Activated naive CD8-positive, alpha-beta T cell treated with anti-CD3 and anti-CD28 coated beads, Interleukin-2, amount 50 U/mL, for 24 hours (primary cell): ENCODE measurements at regions not wholly inside any gene's neighbourhood (a gene's known extent, or its start where the extent isn't known, plus 50 kb on each side); places are given as distances from the start of the nearest gene placed in this dataset.

Source experiments
- ATAC-seq: fragments of 150-1000 bp; cut with Tn5 transposase; one replicate; pipeline ENCODE4 v1.10.0; 2021
- DNase-seq: peaks from one replicate; pipeline ENCODE4 v3.0.0; 2021
- H3K27ac Mint-ChIP-seq: one replicate; pipeline ENCODE4 v1.8.0; 2021; ENCODE audit warnings: mild to moderate bottlenecking, mixed read lengths
- H3K27me3 Mint-ChIP-seq: one replicate; pipeline ENCODE4 v1.8.0; 2021; ENCODE audit warnings: mixed read lengths
- H3K36me3 Mint-ChIP-seq: one replicate; pipeline ENCODE4 v1.8.0; 2021; ENCODE audit warnings: low read depth, mixed read lengths
- H3K4me1 Mint-ChIP-seq: one replicate; pipeline ENCODE4 v1.8.0; 2021; ENCODE audit warnings: mixed read lengths
- H3K4me3 Mint-ChIP-seq: one replicate; pipeline ENCODE4 v1.8.0; 2021; ENCODE audit warnings: mild to moderate bottlenecking, moderate library complexity, mixed read lengths
- H3K9me3 Mint-ChIP-seq: one replicate; pipeline ENCODE4 v1.8.0; 2021; ENCODE audit warnings: mixed read lengths

- Mint-ChIP-seq H3K4me1 (no peaks in the 10 kb centered on the region), H3K27me3 (no peaks in the 10 kb centered on the region), H3K4me3 (no peak overlapping the region), H3K9me3 (peaks cover 10% of the 10 kb centered on the region), H3K36me3 (no peaks in the 10 kb centered on the region), H3K27ac (no peak overlapping the region)
- ATAC-seq: no peak
- DNase-seq: no peak
These were observed 553.2 kb downstream of the VRK1 start for GRCh38 chr14:97350415-97350814.

GRCh38 chr14:97350894-97351731, 553.9 kb downstream of the VRK1 start:
- H3K4me1 Mint-ChIP-seq: no peaks in the 10 kb centered on the region
- no peaks in the 10 kb centered on the region for H3K27me3 Mint-ChIP-seq
- H3K36me3 Mint-ChIP-seq: no peaks in the 10 kb centered on the region
- peaks cover 12% of the 10 kb centered on the region for H3K9me3 Mint-ChIP-seq
- no peak overlapping the region for H3K4me3 Mint-ChIP-seq
- ATAC-seq: no peak
- no peak for DNase-seq
- H3K27ac Mint-ChIP-seq: no peak overlapping the region

DNA sequence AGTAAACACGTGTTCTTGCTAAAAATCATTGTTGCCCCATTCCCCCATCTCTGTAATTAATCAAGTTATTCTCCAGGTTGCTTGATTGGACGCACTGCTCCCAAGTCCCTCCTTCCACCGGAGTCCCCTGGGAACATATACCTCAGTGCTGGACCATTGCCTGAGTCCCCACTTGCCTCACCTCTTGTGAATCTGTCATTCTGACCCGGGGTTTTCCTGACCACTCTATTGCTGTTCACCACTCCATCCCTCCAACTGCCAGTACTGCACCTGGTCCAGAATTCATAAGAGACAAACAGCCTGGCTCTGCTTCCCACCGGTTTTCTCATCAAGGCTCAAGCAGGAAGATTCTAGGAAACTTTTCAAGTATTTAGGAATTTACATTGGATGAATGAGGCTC, 555.9 kb downstream of the VRK1 start:
- ATAC-seq: no peak
- Mint-ChIP-seq H3K27ac (no peak overlapping the region), H3K4me1 (peaks cover 2% of the 10 kb centered on the region), H3K36me3 (no peaks in the 10 kb centered on the region), H3K27me3 (no peaks in the 10 kb centered on the region), H3K9me3 (peaks cover 12% of the 10 kb centered on the region), H3K4me3 (no peak overlapping the region)
- DNase-seq: no peak

DNA sequence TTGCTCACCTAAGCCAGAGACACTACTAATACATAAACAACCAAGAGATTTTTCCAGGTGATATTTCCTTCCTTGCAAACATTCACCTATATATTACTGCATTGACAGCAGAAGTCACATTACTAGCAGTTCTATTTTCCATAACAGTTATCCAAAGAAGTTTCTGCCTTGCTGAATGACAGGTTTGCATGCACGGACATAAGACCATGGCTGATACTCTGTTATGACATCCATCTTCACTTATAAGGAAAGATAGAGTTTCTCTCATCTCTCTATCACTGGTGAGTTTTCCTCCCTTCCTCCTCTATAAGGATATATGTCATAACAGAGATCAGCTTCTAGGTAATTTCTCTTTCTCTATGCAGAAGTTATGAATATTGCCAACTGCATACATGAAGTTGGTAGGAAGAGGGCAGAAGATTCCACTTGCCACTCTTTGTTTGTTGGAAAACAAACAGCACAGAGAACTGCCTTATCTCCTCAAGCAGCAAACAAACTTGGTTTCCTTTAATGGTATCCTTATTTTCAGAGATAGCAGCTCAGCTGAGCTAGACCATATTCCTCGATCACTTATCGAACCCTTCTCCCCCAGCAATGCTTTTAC, 557.0 kb downstream of the VRK1 start:
- H3K9me3 Mint-ChIP-seq: peaks cover 12% of the 10 kb centered on the region
- no peak for ATAC-seq
- no peaks in the 10 kb centered on the region for H3K27me3 Mint-ChIP-seq
- H3K36me3 Mint-ChIP-seq: no peaks in the 10 kb centered on the region
- H3K4me1 Mint-ChIP-seq: peaks cover 2% of the 10 kb centered on the region
- DNase-seq: no peak
- no peak overlapping the region for H3K27ac Mint-ChIP-seq
- H3K4me3 Mint-ChIP-seq: no peak overlapping the region

GRCh38 chr14:97359341-97359740, 562.2 kb downstream of the VRK1 start:
- Mint-ChIP-seq H3K36me3 (no peaks in the 10 kb centered on the region), H3K9me3 (peaks cover 12% of the 10 kb centered on the region), H3K27me3 (no peaks in the 10 kb centered on the region), H3K27ac (no peak overlapping the region), H3K4me1 (peaks cover 2% of the 10 kb centered on the region), H3K4me3 (no peak overlapping the region)
- ATAC-seq: no peak
- no peak for DNase-seq

DNA sequence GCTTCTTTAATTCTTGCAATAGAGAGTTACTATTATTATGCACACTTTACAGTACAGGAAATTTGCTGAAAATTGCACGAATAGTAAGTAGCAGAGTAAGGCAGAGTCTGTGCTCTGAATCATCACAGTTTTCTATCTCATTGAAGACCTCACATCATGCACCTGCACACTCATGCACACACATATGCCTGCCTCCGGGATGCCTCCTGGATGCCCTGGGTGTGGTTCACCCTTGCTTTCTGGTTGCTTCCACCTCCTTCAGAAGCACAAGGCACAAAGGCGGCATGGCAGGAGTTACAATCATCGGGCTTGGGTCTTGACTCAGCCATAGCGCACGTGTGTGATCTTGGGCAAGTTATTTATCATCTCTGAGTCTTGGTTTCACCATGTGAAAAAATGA, 564.0 kb downstream of the VRK1 start:
- Mint-ChIP-seq H3K27ac (no peak overlapping the region), H3K36me3 (no peaks in the 10 kb centered on the region), H3K9me3 (no peaks in the 10 kb centered on the region), H3K4me1 (peaks cover 2% of the 10 kb centered on the region), H3K4me3 (no peak overlapping the region), H3K27me3 (no peaks in the 10 kb centered on the region)
- ATAC-seq: no peak
- no peak for DNase-seq

DNA sequence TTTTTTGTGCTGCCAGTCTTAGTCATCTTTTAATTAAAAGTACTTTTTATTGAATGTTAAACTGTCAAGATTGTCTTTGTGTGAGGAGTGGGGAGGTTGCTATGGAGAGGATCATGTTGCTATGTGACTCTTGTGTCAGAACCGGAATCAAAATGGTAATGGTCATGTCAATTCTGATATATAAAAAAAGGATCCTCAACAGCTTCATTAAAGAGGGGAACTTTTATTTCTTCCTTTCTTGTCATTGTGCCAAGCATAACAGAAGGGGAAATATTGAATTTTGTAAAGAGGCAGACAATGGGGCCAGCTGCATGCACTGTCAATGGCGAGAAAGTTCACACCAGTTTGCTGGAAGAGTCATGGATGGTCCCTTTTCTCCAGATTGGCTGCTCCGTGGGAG, 564.8 kb downstream of the VRK1 start:
- Mint-ChIP-seq H3K9me3 (no peaks in the 10 kb centered on the region), H3K4me3 (no peak overlapping the region), H3K36me3 (no peaks in the 10 kb centered on the region), H3K4me1 (no peaks in the 10 kb centered on the region), H3K27ac (no peak overlapping the region), H3K27me3 (no peaks in the 10 kb centered on the region)
- ATAC-seq (no peak), DNase-seq (no peak)

DNA sequence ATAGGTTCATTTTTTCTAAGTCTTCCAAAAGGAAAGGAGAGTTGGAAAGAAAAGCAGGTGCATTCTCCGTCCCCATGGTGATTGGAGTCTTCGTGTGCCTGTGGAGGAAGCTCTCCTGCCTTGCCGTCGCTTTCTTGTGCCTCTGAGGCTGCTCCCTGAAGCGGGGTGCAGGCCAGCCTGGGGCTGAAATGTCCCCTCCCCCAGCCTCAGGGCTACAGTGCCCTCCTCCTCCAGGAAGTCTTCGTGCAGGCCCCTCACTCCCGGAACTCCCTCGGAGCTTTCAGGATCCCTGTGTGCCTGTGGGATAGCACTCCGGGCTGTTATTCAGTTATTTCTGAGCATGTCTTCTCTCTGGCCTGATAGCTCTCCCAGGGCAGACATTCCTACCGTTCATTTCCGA, 569.2 kb downstream of the VRK1 start:
- DNase-seq (no peak), ATAC-seq (no peak)
- Mint-ChIP-seq H3K27me3 (no peaks in the 10 kb centered on the region), H3K36me3 (no peaks in the 10 kb centered on the region), H3K27ac (no peak overlapping the region), H3K4me3 (no peak overlapping the region), H3K4me1 (peaks cover 2% of the 10 kb centered on the region), H3K9me3 (no peaks in the 10 kb centered on the region)

- ATAC-seq (no peak), DNase-seq (no peak)
- peaks cover 2% of the 10 kb centered on the region for H3K4me1 Mint-ChIP-seq
- H3K27ac Mint-ChIP-seq: no peak overlapping the region
- no peaks in the 10 kb centered on the region for H3K36me3 Mint-ChIP-seq
- H3K4me3 Mint-ChIP-seq: no peak overlapping the region
- no peaks in the 10 kb centered on the region for H3K9me3 Mint-ChIP-seq
- H3K27me3 Mint-ChIP-seq: no peaks in the 10 kb centered on the region
These were observed 570.1 kb downstream of the VRK1 start for GRCh38 chr14:97367278-97367677.

DNA sequence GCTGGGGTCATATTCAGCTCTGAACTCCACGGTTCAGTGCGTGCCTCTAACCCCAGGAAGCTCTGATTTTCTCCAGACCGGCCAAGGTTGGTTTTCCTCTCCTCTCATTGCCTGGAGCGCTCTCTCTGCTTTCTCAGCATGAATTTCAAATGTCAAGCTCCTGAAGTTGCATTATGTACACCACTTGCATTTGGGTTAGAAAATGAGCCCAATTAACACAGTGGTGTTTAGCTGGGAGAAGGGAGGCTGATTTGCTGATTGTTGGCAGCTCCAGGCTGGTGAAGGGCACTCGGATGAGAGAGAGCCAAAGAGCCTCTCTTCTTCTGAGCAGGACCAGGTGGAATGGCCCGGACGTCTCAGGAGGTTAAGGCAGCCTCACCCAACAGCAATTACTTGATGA, 570.9 kb downstream of the VRK1 start:
- H3K9me3 Mint-ChIP-seq: no peaks in the 10 kb centered on the region
- H3K4me1 Mint-ChIP-seq: peaks cover 2% of the 10 kb centered on the region
- H3K27me3 Mint-ChIP-seq: no peaks in the 10 kb centered on the region
- DNase-seq: no peak
- H3K36me3 Mint-ChIP-seq: no peaks in the 10 kb centered on the region
- no peak overlapping the region for H3K4me3 Mint-ChIP-seq
- H3K27ac Mint-ChIP-seq: no peak overlapping the region
- ATAC-seq: no peak

DNA sequence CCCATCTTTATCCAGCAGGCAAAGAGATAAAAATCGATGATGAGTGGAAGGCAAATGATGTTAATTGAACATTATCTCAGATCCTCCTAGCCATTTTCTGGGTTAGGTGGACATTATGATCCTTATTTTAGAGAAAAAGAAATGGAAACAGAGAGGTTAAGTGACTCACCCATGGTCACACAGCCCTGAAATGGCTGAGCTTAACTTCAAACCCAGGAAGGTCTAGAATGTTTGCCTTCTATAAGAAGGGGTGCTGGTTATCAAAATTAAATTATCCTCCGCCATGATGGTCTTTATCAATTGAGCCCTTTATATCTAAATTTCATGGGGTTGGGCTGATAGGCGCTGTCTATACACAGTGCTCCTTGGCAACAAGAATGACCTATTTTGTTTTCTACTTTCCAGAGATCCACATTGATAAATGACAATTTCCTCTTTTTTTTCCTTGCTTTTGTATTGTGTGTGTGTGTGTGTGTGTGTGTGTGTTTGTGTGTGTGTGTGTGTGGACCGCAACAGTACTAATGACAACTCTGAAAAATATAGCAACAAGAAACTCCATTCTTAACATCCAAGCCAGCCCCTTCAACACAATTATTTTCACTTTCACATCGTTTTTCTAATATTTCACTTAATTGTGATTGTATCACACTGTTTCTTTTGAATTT, 571.9 kb downstream of the VRK1 start:
- no peak overlapping the region for H3K27ac Mint-ChIP-seq
- no peaks in the 10 kb centered on the region for H3K27me3 Mint-ChIP-seq
- H3K4me1 Mint-ChIP-seq: peaks cover 6% of the 10 kb centered on the region
- H3K4me3 Mint-ChIP-seq: no peak overlapping the region
- ATAC-seq (no peak), DNase-seq (no peak)
- H3K36me3 Mint-ChIP-seq: no peaks in the 10 kb centered on the region
- H3K9me3 Mint-ChIP-seq: no peaks in the 10 kb centered on the region

GRCh38 chr14:97369901-97370300, 572.7 kb downstream of the VRK1 start:
- Mint-ChIP-seq H3K27ac (no peak overlapping the region), H3K9me3 (no peaks in the 10 kb centered on the region), H3K4me1 (peaks cover 13% of the 10 kb centered on the region), H3K36me3 (no peaks in the 10 kb centered on the region), H3K4me3 (no peak overlapping the region), H3K27me3 (no peaks in the 10 kb centered on the region)
- no peak for ATAC-seq
- no peak for DNase-seq

- Mint-ChIP-seq H3K27me3 (no peaks in the 10 kb centered on the region), H3K9me3 (no peaks in the 10 kb centered on the region), H3K4me3 (no peak overlapping the region), H3K27ac (no peak overlapping the region), H3K4me1 (peaks cover 51% of the 10 kb centered on the region), H3K36me3 (no peaks in the 10 kb centered on the region)
- no peak for ATAC-seq
- DNase-seq: no peak
These were observed 579.1 kb downstream of the VRK1 start for GRCh38 chr14:97376310-97376709.

GRCh38 chr14:97377550-97377949, 580.4 kb downstream of the VRK1 start:
- ATAC-seq: no peak
- no peak overlapping the region for H3K27ac Mint-ChIP-seq
- H3K4me3 Mint-ChIP-seq: no peak overlapping the region
- DNase-seq: no peak
- no peaks in the 10 kb centered on the region for H3K36me3 Mint-ChIP-seq
- no peaks in the 10 kb centered on the region for H3K9me3 Mint-ChIP-seq
- H3K27me3 Mint-ChIP-seq: no peaks in the 10 kb centered on the region
- peaks cover 56% of the 10 kb centered on the region for H3K4me1 Mint-ChIP-seq

DNA sequence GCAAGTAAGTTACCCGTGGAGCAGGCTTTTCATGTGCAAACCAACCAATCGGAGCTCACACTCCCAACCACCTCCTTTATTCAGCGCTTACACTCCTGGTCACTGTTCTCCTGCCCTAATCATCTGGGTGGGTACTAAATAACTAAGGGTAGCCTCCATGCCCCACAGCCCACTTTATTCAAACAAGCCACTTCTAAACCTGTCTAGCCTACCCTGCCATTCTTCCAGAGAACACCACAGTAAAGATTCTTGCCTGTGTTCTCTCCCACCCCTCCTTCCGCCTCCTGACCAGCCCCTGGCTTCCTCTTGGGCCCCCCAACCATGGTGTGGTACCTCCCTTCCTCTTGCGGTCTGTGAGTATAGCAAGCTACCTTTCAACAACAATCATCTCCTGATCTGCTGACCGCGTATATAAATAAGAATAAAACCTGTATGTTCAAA, 581.9 kb downstream of the VRK1 start:
- Mint-ChIP-seq H3K4me1 (peaks cover 51% of the 10 kb centered on the region), H3K27ac (peak overlapping the region; percentile 62)

More for the DNA sequence above, 581.9 kb downstream of the VRK1 start:
- H3K9me3 Mint-ChIP-seq: no peaks in the 10 kb centered on the region
- H3K36me3 Mint-ChIP-seq: no peaks in the 10 kb centered on the region
- DNase-seq (peak; percentile 27), ATAC-seq (no peak)
- no peaks in the 10 kb centered on the region for H3K27me3 Mint-ChIP-seq
- H3K4me3 Mint-ChIP-seq: peak overlapping the region; percentile 17
